ENCODE measurements at regions not wholly inside any gene's neighbourhood (a gene's known extent, or its start where the extent isn't known, plus 50 kb on each side); places are given as distances from the start of the nearest gene placed in this dataset.

- Histone ChIP-seq H3K36me3 (ENCODE audit: control insufficient read depth, insufficient read depth, low read length) (no peaks in the 10 kb centered on the region), H3K4me3 (ENCODE audit: low read depth, low read length) (no peak overlapping the region), H3K27me3 (ENCODE audit: control insufficient read depth, insufficient read depth, low read length) (no peaks in the 10 kb centered on the region)
- FAIRE-seq = no peak
- TF ChIP-seq CTCF (IDR thresholded peaks at IDR 0.05; ENCODE audit: insufficient read depth, low read length, severe bottlenecking) = no peak
- DNase-seq (ENCODE audit: low read depth) = no peak
Observed at GRCh38 chr5:107302441-107302840, 368.3 kb downstream of the EFNA5 start.

GRCh38 chr5:107301999-107302398, 368.7 kb downstream of the EFNA5 start:
- no peak for TF ChIP-seq CTCF (IDR thresholded peaks at IDR 0.05; ENCODE audit: insufficient read depth, low read length, severe bottlenecking)
- DNase-seq (ENCODE audit: low read depth) = no peak
- Histone ChIP-seq H3K27me3 (ENCODE audit: control insufficient read depth, insufficient read depth, low read length) (no peaks in the 10 kb centered on the region), H3K36me3 (ENCODE audit: control insufficient read depth, insufficient read depth, low read length) (no peaks in the 10 kb centered on the region), H3K4me3 (ENCODE audit: low read depth, low read length) (no peak overlapping the region)
- no peak for FAIRE-seq

GRCh38 chr5:107300721-107301327, 369.9 kb downstream of the EFNA5 start:
- FAIRE-seq = no peak
- H3K4me3 ChIP-seq (ENCODE audit: low read depth, low read length) = no peak overlapping the region

GRCh38 chr5:107296572-107296971, 374.2 kb downstream of the EFNA5 start:
- no peak overlapping the region for H3K4me3 ChIP-seq (ENCODE audit: low read depth, low read length)
- H3K36me3 ChIP-seq (ENCODE audit: control insufficient read depth, insufficient read depth, low read length) = no peaks in the 10 kb centered on the region
- no peak for FAIRE-seq
- H3K27me3 ChIP-seq (ENCODE audit: control insufficient read depth, insufficient read depth, low read length) = no peaks in the 10 kb centered on the region
- no peak for TF ChIP-seq CTCF (IDR thresholded peaks at IDR 0.05; ENCODE audit: insufficient read depth, low read length, severe bottlenecking)
- DNase-seq (ENCODE audit: low read depth) = no peak

More at GRCh38 chr5:107300721-107301327, 369.9 kb downstream of the EFNA5 start:
- H3K27me3 ChIP-seq (ENCODE audit: control insufficient read depth, insufficient read depth, low read length) = no peaks in the 10 kb centered on the region
- H3K36me3 ChIP-seq (ENCODE audit: control insufficient read depth, insufficient read depth, low read length) = no peaks in the 10 kb centered on the region
- TF ChIP-seq CTCF (IDR thresholded peaks at IDR 0.05; ENCODE audit: insufficient read depth, low read length, severe bottlenecking) = no peak
- DNase-seq (ENCODE audit: low read depth) = peak; percentile 30

- Histone ChIP-seq H3K4me3 (ENCODE audit: low read depth, low read length) (no peak overlapping the region), H3K27me3 (ENCODE audit: control insufficient read depth, insufficient read depth, low read length) (no peaks in the 10 kb centered on the region), H3K36me3 (ENCODE audit: control insufficient read depth, insufficient read depth, low read length) (no peaks in the 10 kb centered on the region)
- FAIRE-seq (no peak), DNase-seq (ENCODE audit: low read depth) (no peak)
- no peak for TF ChIP-seq CTCF (IDR thresholded peaks at IDR 0.05; ENCODE audit: insufficient read depth, low read length, severe bottlenecking)
Observed at GRCh38 chr5:107295914-107296313, 374.8 kb downstream of the EFNA5 start.

GRCh38 chr5:107294669-107295068, 376.1 kb downstream of the EFNA5 start:
- DNase-seq (ENCODE audit: low read depth) (no peak), FAIRE-seq (no peak)
- Histone ChIP-seq H3K36me3 (ENCODE audit: control insufficient read depth, insufficient read depth, low read length) (no peaks in the 10 kb centered on the region), H3K27me3 (ENCODE audit: control insufficient read depth, insufficient read depth, low read length) (no peaks in the 10 kb centered on the region), H3K4me3 (ENCODE audit: low read depth, low read length) (no peak overlapping the region)
- no peak for TF ChIP-seq CTCF (IDR thresholded peaks at IDR 0.05; ENCODE audit: insufficient read depth, low read length, severe bottlenecking)
